ENCODE measurements at regions not wholly inside any gene's neighbourhood (a gene's known extent, or its start where the extent isn't known, plus 50 kb on each side); places are given as distances from the start of the nearest gene placed in this dataset.
"Not testable (repeated sequence)": the region's sequence is repeated elsewhere in the genome, so short reads cannot be mapped to it uniquely, and the experiment has no call there.

- peaks cover 0 to 6% (median 0%) of the 10 kb centered on the region in 3 donors for H3K4me1 ChIP-seq (ENCODE audit: control insufficient read depth in 3 of 3, insufficient read depth in 3 of 3, low read length in 3 of 3)
- H3K9me3 ChIP-seq (ENCODE audit: control insufficient read depth in 3 of 3, low read length in 3 of 3), result no peaks in the 10 kb centered on the region
- H3K9ac ChIP-seq (ENCODE audit: low read depth in 1 of 3, low read length in 3 of 3), result no peak overlapping the region
- no peak overlapping the region for H3K4me3 ChIP-seq (ENCODE audit: low read length in 3 of 3)
- H3K36me3 ChIP-seq (ENCODE audit: control insufficient read depth in 3 of 3, insufficient read depth in 3 of 3, low read length in 3 of 3), result no peaks in the 10 kb centered on the region
- H3K27me3 ChIP-seq (ENCODE audit: control insufficient read depth in 3 of 3, insufficient read depth in 3 of 3, low read length in 3 of 3), result no peaks in the 10 kb centered on the region
- no peak overlapping the region for H3K27ac ChIP-seq (ENCODE audit: low read depth, low read length)
Observed at GRCh38 chrX:150080497-150080896, 142.2 kb upstream of the EOLA2 start.

- H3K4me1 ChIP-seq (ENCODE audit: control insufficient read depth in 3 of 3, insufficient read depth in 3 of 3, low read length in 3 of 3), result peaks cover 0 to 6% (median 0%) of the 10 kb centered on the region in 3 donors
- H3K36me3 ChIP-seq (ENCODE audit: control insufficient read depth in 3 of 3, insufficient read depth in 3 of 3, low read length in 3 of 3), result no peaks in the 10 kb centered on the region
- no peak overlapping the region for H3K4me3 ChIP-seq (ENCODE audit: low read length in 3 of 3)
- H3K27ac ChIP-seq (ENCODE audit: low read depth, low read length), result no peak overlapping the region
- no peaks in the 10 kb centered on the region for H3K9me3 ChIP-seq (ENCODE audit: control insufficient read depth in 3 of 3, low read length in 3 of 3)
- H3K9ac ChIP-seq (ENCODE audit: low read depth in 1 of 3, low read length in 3 of 3), result no peak overlapping the region
- H3K27me3 ChIP-seq (ENCODE audit: control insufficient read depth in 3 of 3, insufficient read depth in 3 of 3, low read length in 3 of 3), result no peaks in the 10 kb centered on the region
Observed at GRCh38 chrX:150081076-150081475, 142.8 kb upstream of the EOLA2 start.

- Histone ChIP-seq H3K9me3 (ENCODE audit: control insufficient read depth in 3 of 3, low read length in 3 of 3) (no peaks in the 10 kb centered on the region), H3K27me3 (ENCODE audit: control insufficient read depth in 3 of 3, insufficient read depth in 3 of 3, low read length in 3 of 3) (no peaks in the 10 kb centered on the region), H3K36me3 (ENCODE audit: control insufficient read depth in 3 of 3, insufficient read depth in 3 of 3, low read length in 3 of 3) (no peaks in the 10 kb centered on the region), H3K4me3 (ENCODE audit: low read length in 3 of 3) (no peak overlapping the region), H3K9ac (ENCODE audit: low read depth in 1 of 3, low read length in 3 of 3) (no peak overlapping the region), H3K4me1 (ENCODE audit: control insufficient read depth in 3 of 3, insufficient read depth in 3 of 3, low read length in 3 of 3) (peaks cover 8 to 18% (median 17%) of the 10 kb centered on the region in 3 donors), H3K27ac (ENCODE audit: low read depth, low read length) (no peak overlapping the region)
Observed at GRCh38 chrX:150084496-150085229, 146.4 kb upstream of the EOLA2 start.

GRCh38 chrX:150085881-150086280, 147.6 kb upstream of the EOLA2 start:
- Histone ChIP-seq H3K27me3 (ENCODE audit: control insufficient read depth in 3 of 3, insufficient read depth in 3 of 3, low read length in 3 of 3) (no peaks in the 10 kb centered on the region), H3K4me3 (ENCODE audit: low read length in 3 of 3) (no peak overlapping the region), H3K9ac (ENCODE audit: low read depth in 1 of 3, low read length in 3 of 3) (no peak overlapping the region), H3K9me3 (ENCODE audit: control insufficient read depth in 3 of 3, low read length in 3 of 3) (no peaks in the 10 kb centered on the region), H3K27ac (ENCODE audit: low read depth, low read length) (no peak overlapping the region), H3K36me3 (ENCODE audit: control insufficient read depth in 3 of 3, insufficient read depth in 3 of 3, low read length in 3 of 3) (no peaks in the 10 kb centered on the region), H3K4me1 (ENCODE audit: control insufficient read depth in 3 of 3, insufficient read depth in 3 of 3, low read length in 3 of 3) (peaks cover 11 to 19% (median 17%) of the 10 kb centered on the region in 3 donors)

- Histone ChIP-seq H3K27me3 (ENCODE audit: control insufficient read depth in 3 of 3, insufficient read depth in 3 of 3, low read length in 3 of 3) (no peaks in the 10 kb centered on the region), H3K27ac (ENCODE audit: low read depth, low read length) (no peak overlapping the region), H3K9me3 (ENCODE audit: control insufficient read depth in 3 of 3, low read length in 3 of 3) (no peaks in the 10 kb centered on the region), H3K36me3 (ENCODE audit: control insufficient read depth in 3 of 3, insufficient read depth in 3 of 3, low read length in 3 of 3) (no peaks in the 10 kb centered on the region), H3K4me1 (ENCODE audit: control insufficient read depth in 3 of 3, insufficient read depth in 3 of 3, low read length in 3 of 3) (peaks cover 11 to 19% (median 17%) of the 10 kb centered on the region in 3 donors), H3K9ac (ENCODE audit: low read depth in 1 of 3, low read length in 3 of 3) (no peak overlapping the region), H3K4me3 (ENCODE audit: low read length in 3 of 3) (no peak overlapping the region)
Observed at GRCh38 chrX:150086371-150086770, 148.1 kb upstream of the EOLA2 start.

- no peaks in the 10 kb centered on the region for H3K36me3 ChIP-seq (ENCODE audit: control insufficient read depth in 3 of 3, insufficient read depth in 3 of 3, low read length in 3 of 3)
- peak overlapping the region; percentile 71 for H3K27ac ChIP-seq (ENCODE audit: low read depth, low read length)
- H3K9ac ChIP-seq (ENCODE audit: low read depth in 1 of 3, low read length in 3 of 3), result no peak overlapping the region
- H3K27me3 ChIP-seq (ENCODE audit: control insufficient read depth in 3 of 3, insufficient read depth in 3 of 3, low read length in 3 of 3), result no peaks in the 10 kb centered on the region
- H3K4me3 ChIP-seq (ENCODE audit: low read length in 3 of 3), result no peak overlapping the region
- H3K9me3 ChIP-seq (ENCODE audit: control insufficient read depth in 3 of 3, low read length in 3 of 3), result no peaks in the 10 kb centered on the region
- H3K4me1 ChIP-seq (ENCODE audit: control insufficient read depth in 3 of 3, insufficient read depth in 3 of 3, low read length in 3 of 3), result peaks cover 11 to 19% (median 17%) of the 10 kb centered on the region in 3 donors
Observed at GRCh38 chrX:150087612-150088011, 149.3 kb upstream of the EOLA2 start.

GRCh38 chrX:150088042-150088441, 149.8 kb upstream of the EOLA2 start:
- no peak overlapping the region for H3K9ac ChIP-seq (ENCODE audit: low read depth in 1 of 3, low read length in 3 of 3)
- no peaks in the 10 kb centered on the region for H3K27me3 ChIP-seq (ENCODE audit: control insufficient read depth in 3 of 3, insufficient read depth in 3 of 3, low read length in 3 of 3)
- H3K4me1 ChIP-seq (ENCODE audit: control insufficient read depth in 3 of 3, insufficient read depth in 3 of 3, low read length in 3 of 3), result peaks cover 11 to 19% (median 17%) of the 10 kb centered on the region in 3 donors
- H3K9me3 ChIP-seq (ENCODE audit: control insufficient read depth in 3 of 3, low read length in 3 of 3), result no peaks in the 10 kb centered on the region
- H3K27ac ChIP-seq (ENCODE audit: low read depth, low read length), result peak overlapping the region; percentile 71
- no peak overlapping the region for H3K4me3 ChIP-seq (ENCODE audit: low read length in 3 of 3)
- no peaks in the 10 kb centered on the region for H3K36me3 ChIP-seq (ENCODE audit: control insufficient read depth in 3 of 3, insufficient read depth in 3 of 3, low read length in 3 of 3)

GRCh38 chrX:150088766-150089518, 150.7 kb upstream of the EOLA2 start:
- H3K27ac ChIP-seq (ENCODE audit: low read depth, low read length), result peak overlapping the region; percentile 71
- no peak overlapping the region for H3K4me3 ChIP-seq (ENCODE audit: low read length in 3 of 3)
- no peak overlapping the region for H3K9ac ChIP-seq (ENCODE audit: low read depth in 1 of 3, low read length in 3 of 3)
- no peaks in the 10 kb centered on the region for H3K27me3 ChIP-seq (ENCODE audit: control insufficient read depth in 3 of 3, insufficient read depth in 3 of 3, low read length in 3 of 3)
- no peaks in the 10 kb centered on the region for H3K9me3 ChIP-seq (ENCODE audit: control insufficient read depth in 3 of 3, low read length in 3 of 3)
- no peaks in the 10 kb centered on the region for H3K36me3 ChIP-seq (ENCODE audit: control insufficient read depth in 3 of 3, insufficient read depth in 3 of 3, low read length in 3 of 3)
- peaks cover 11 to 17% (median 17%) of the 10 kb centered on the region in 3 donors for H3K4me1 ChIP-seq (ENCODE audit: control insufficient read depth in 3 of 3, insufficient read depth in 3 of 3, low read length in 3 of 3)

- peaks cover 19 to 28% (median 24%) of the 10 kb centered on the region in 3 donors for H3K4me1 ChIP-seq (ENCODE audit: control insufficient read depth in 3 of 3, insufficient read depth in 3 of 3, low read length in 3 of 3)
- H3K9ac ChIP-seq (ENCODE audit: low read depth in 1 of 3, low read length in 3 of 3); H3K27me3 ChIP-seq (ENCODE audit: control insufficient read depth in 3 of 3, insufficient read depth in 3 of 3, low read length in 3 of 3); H3K4me3 ChIP-seq (ENCODE audit: low read length in 3 of 3); H3K9me3 ChIP-seq (ENCODE audit: control insufficient read depth in 3 of 3, low read length in 3 of 3); H3K36me3 ChIP-seq (ENCODE audit: control insufficient read depth in 3 of 3, insufficient read depth in 3 of 3, low read length in 3 of 3); H3K27ac ChIP-seq (ENCODE audit: low read depth, low read length): not testable (repeated sequence)
Observed at GRCh38 chrX:150091300-150091699, 153.0 kb upstream of the EOLA2 start.

GRCh38 chrX:150092549-150092948, 154.3 kb upstream of the EOLA2 start:
- Histone ChIP-seq H3K36me3 (ENCODE audit: control insufficient read depth in 3 of 3, insufficient read depth in 3 of 3, low read length in 3 of 3) (no peaks in the 10 kb centered on the region), H3K4me1 (ENCODE audit: control insufficient read depth in 3 of 3, insufficient read depth in 3 of 3, low read length in 3 of 3) (peaks cover 19 to 26% (median 24%) of the 10 kb centered on the region in 3 donors), H3K9ac (ENCODE audit: low read depth in 1 of 3, low read length in 3 of 3) (no peak overlapping the region), H3K27ac (ENCODE audit: low read depth, low read length) (no peak overlapping the region), H3K4me3 (ENCODE audit: low read length in 3 of 3) (no peak overlapping the region), H3K27me3 (ENCODE audit: control insufficient read depth in 3 of 3, insufficient read depth in 3 of 3, low read length in 3 of 3) (no peaks in the 10 kb centered on the region), H3K9me3 (ENCODE audit: control insufficient read depth in 3 of 3, low read length in 3 of 3) (no peaks in the 10 kb centered on the region)
